Upper lobe of right lung (tissue), 1 donor: ENCODE measurements at regions not wholly inside any gene's neighbourhood (a gene's known extent, or its start where the extent isn't known, plus 50 kb on each side); places are given as distances from the start of the nearest gene placed in this dataset.
A peak's percentile ranks its signal among the peaks of the same experiment; 100 is the strongest.

Source experiments
- ATAC-seq: fragments of 200-7000 bp; cut with Tn5 transposase; one replicate; pipeline ENCODE4 v1.9.1; 2020; ENCODE audit warnings: mild to moderate bottlenecking, moderate library complexity
- DNase-seq: peaks from one replicate; pipeline ENCODE4 v3.0.0-alpha.2; 2020
- H3K27ac ChIP-seq: fragments of 200-600 bp; one replicate; pipeline ENCODE4 v1.8.0; 2022
- H3K27me3 ChIP-seq: fragments of 200-600 bp; one replicate; pipeline ENCODE4 v1.8.0; 2022; ENCODE audit warnings: mild to moderate bottlenecking
- H3K36me3 ChIP-seq: fragments of 200-600 bp; one replicate; pipeline ENCODE4 v1.8.0; 2022
- H3K4me1 ChIP-seq: fragments of 200-600 bp; one replicate; pipeline ENCODE4 v1.8.0; 2022
- H3K4me3 ChIP-seq: fragments of 200-600 bp; one replicate; pipeline ENCODE4 v1.8.0; 2022; ENCODE audit warnings: mild to moderate bottlenecking
- H3K9me3 ChIP-seq: fragments of 200-600 bp; one replicate; pipeline ENCODE4 v1.8.0; 2022
- intact Hi-C: fragments of 100-400 bp; cut with DNase I; formaldehyde crosslinking; loops from one replicate; pipeline ENCODE4 v1.11.0; 2022
- TF ChIP-seq, protein P1 (sequence below): fragments of 200-600 bp; IDR thresholded peaks from one replicate; pipeline ENCODE4 v1.8.0; 2022; ENCODE audit warnings: antibody characterized with exemption
- donor health status: DM: no; HTN: yes; CAD: no; lungs with severe emphysema.

GRCh38 chr5:135254183-135254582 is 144.8 kb downstream of the MACROH2A1 start:
- no peak for ATAC-seq
- H3K4me1 ChIP-seq = no peaks in the 10 kb centered on the region
- H3K36me3 ChIP-seq = no peaks in the 10 kb centered on the region
- H3K27me3 ChIP-seq = no peaks in the 10 kb centered on the region
- no peaks in the 10 kb centered on the region for H3K9me3 ChIP-seq
- H3K4me3 ChIP-seq = no peak overlapping the region
- TF ChIP-seq, protein P1, sequence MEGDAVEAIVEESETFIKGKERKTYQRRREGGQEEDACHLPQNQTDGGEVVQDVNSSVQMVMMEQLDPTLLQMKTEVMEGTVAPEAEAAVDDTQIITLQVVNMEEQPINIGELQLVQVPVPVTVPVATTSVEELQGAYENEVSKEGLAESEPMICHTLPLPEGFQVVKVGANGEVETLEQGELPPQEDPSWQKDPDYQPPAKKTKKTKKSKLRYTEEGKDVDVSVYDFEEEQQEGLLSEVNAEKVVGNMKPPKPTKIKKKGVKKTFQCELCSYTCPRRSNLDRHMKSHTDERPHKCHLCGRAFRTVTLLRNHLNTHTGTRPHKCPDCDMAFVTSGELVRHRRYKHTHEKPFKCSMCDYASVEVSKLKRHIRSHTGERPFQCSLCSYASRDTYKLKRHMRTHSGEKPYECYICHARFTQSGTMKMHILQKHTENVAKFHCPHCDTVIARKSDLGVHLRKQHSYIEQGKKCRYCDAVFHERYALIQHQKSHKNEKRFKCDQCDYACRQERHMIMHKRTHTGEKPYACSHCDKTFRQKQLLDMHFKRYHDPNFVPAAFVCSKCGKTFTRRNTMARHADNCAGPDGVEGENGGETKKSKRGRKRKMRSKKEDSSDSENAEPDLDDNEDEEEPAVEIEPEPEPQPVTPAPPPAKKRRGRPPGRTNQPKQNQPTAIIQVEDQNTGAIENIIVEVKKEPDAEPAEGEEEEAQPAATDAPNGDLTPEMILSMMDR = no peak
- DNase-seq = no peak
- intact Hi-C loops = no loop called here
- no peak overlapping the region for H3K27ac ChIP-seq

- intact Hi-C loops = no loop called here
Observed at GRCh38 chr5:135253601-135254178, 145.3 kb downstream of the MACROH2A1 start.

DNA sequence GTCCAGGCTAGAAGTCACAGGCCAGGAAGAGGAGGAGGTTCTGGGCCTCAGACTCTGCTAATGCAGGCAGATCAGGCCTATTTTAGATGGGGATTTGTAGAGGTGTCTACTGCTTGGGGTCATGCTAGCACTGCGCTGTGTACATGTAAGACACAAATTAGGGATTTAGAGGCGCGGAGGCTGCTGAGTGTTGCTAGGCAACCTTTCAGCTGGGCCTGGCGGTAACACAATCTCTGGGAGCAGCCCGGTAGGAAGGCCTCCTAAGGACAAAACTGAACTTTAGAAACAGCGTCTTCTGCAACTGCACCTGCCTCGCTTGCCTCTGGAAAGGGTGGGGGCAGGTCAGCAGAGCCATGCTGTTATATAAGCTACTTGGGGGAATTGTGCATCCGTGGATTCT is 147.9 kb downstream of the MACROH2A1 start:
- Histone ChIP-seq H3K27me3 (no peaks in the 10 kb centered on the region), H3K27ac (no peak overlapping the region), H3K36me3 (no peaks in the 10 kb centered on the region), H3K4me3 (no peak overlapping the region), H3K9me3 (no peaks in the 10 kb centered on the region), H3K4me1 (peaks cover 11% of the 10 kb centered on the region)
- ATAC-seq = no peak
- intact Hi-C loops = no loop called here
- TF ChIP-seq, protein P1 = no peak
- peak; percentile 29 for DNase-seq

More at GRCh38 chr5:135253601-135254178, 145.3 kb downstream of the MACROH2A1 start:
- Histone ChIP-seq H3K36me3 (no peaks in the 10 kb centered on the region), H3K4me1 (no peaks in the 10 kb centered on the region), H3K27ac (no peak overlapping the region), H3K4me3 (no peak overlapping the region), H3K27me3 (no peaks in the 10 kb centered on the region), H3K9me3 (no peaks in the 10 kb centered on the region)
- DNase-seq (no peak), ATAC-seq (no peak)
- TF ChIP-seq, protein P1 = no peak

GRCh38 chr5:135250671-135251070 is 148.4 kb downstream of the MACROH2A1 start:
- Histone ChIP-seq H3K36me3 (no peaks in the 10 kb centered on the region), H3K4me3 (no peak overlapping the region), H3K4me1 (peaks cover 11% of the 10 kb centered on the region), H3K27me3 (no peaks in the 10 kb centered on the region), H3K9me3 (no peaks in the 10 kb centered on the region), H3K27ac (no peak overlapping the region)
- intact Hi-C loops = no loop called here
- no peak for DNase-seq
- TF ChIP-seq, protein P1 = no peak
- no peak for ATAC-seq

GRCh38 chr5:135249658-135250057 is 149.4 kb downstream of the MACROH2A1 start:
- H3K9me3 ChIP-seq = no peaks in the 10 kb centered on the region
- TF ChIP-seq, protein P1 = no peak
- H3K27me3 ChIP-seq = no peaks in the 10 kb centered on the region
- H3K4me1 ChIP-seq = peaks cover 11% of the 10 kb centered on the region
- DNase-seq = no peak
- intact Hi-C loops = no loop called here
- no peak overlapping the region for H3K27ac ChIP-seq
- ATAC-seq = no peak
- H3K4me3 ChIP-seq = no peak overlapping the region
- no peaks in the 10 kb centered on the region for H3K36me3 ChIP-seq

DNA sequence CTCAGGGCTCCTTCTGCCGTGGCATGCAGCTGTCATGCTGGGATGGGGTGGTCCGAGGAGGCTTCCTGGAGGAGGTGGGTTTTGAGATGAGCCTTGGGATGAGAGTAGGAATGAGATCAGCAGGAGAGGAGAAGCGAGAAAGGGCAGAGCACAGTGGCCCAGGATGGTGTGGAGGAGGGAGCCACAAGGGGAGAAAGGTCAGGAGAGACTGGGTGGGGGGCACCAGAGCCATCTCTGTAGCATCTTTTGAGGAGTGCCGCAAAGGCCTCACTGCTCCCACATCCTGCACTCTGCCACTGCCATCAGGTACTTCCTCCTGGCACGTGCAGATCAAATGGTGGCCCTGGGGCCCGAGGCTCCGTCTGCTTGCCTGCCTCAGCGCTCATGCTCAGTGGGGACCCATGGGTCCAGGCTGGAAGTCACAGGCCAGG is 150.2 kb downstream of the MACROH2A1 start:
- no peak overlapping the region for H3K27ac ChIP-seq
- peaks cover 11% of the 10 kb centered on the region for H3K4me1 ChIP-seq
- H3K36me3 ChIP-seq = no peaks in the 10 kb centered on the region
- ATAC-seq (no peak), DNase-seq (peak; percentile 31)
- H3K27me3 ChIP-seq = no peaks in the 10 kb centered on the region
- H3K9me3 ChIP-seq = no peaks in the 10 kb centered on the region
- no peak overlapping the region for H3K4me3 ChIP-seq
- TF ChIP-seq, protein P1 = no peak
- intact Hi-C loops = no loop called here
